Liver (tissue), 3 donors: ENCODE measurements at regions not wholly inside any gene's neighbourhood (a gene's known extent, or its start where the extent isn't known, plus 50 kb on each side); places are given as distances from the start of the nearest gene placed in this dataset.

Experiments
- CTCF ChIP-seq: fragments of 150-350 bp; IDR thresholded peaks from 2 replicates; pipeline ENCODE4 v1.5.1; 2017; ENCODE audit warnings: improper control_type of control experiment, low read depth, low read length; ENCODE audit not compliant: missing input control
- GABPA ChIP-seq, 2 donors: IDR thresholded peaks in 1 of 2; conservative IDR thresholded peaks in 1 of 2; 2 replicates each; pipeline ENCODE4 v1.6.1; 2016; ENCODE audit warnings: antibody characterized with exemption in 2 of 2, mild to moderate bottlenecking in 1 of 2, moderate library complexity in 1 of 2
- HNF4A ChIP-seq, 2 donors: conservative IDR thresholded peaks; 2 replicates each; pipeline ENCODE4 v1.6.1; 2016; ENCODE audit warnings: antibody characterized with exemption in 2 of 2, mild to moderate bottlenecking in 2 of 2
- MAX ChIP-seq: IDR thresholded peaks from 2 replicates; pipeline ENCODE4 v1.6.1; 2016; ENCODE audit warnings: antibody characterized with exemption
- NR2F2 ChIP-seq: IDR thresholded peaks from 2 replicates; pipeline ENCODE4 v1.6.1; 2016; ENCODE audit warnings: antibody characterized with exemption
- RAD21 ChIP-seq, 2 donors: IDR thresholded peaks; 2 replicates each; pipeline ENCODE4 v1.6.1; 2016; ENCODE audit warnings: antibody characterized with exemption in 2 of 2, mild to moderate bottlenecking in 2 of 2
- RXRA ChIP-seq, 2 donors: IDR thresholded peaks; 2 replicates each; pipeline ENCODE4 v1.6.1; 2017 to 2018; ENCODE audit warnings: antibody characterized with exemption in 2 of 2, mild to moderate bottlenecking in 1 of 2
- SP1 ChIP-seq: IDR thresholded peaks from 2 replicates; pipeline ENCODE4 v1.6.1; 2018; ENCODE audit warnings: antibody characterized with exemption, mild to moderate bottlenecking
- TAF1 ChIP-seq: conservative IDR thresholded peaks from 2 replicates; pipeline ENCODE4 v1.6.1; 2016; ENCODE audit warnings: antibody characterized with exemption, mild to moderate bottlenecking
- YY1 ChIP-seq: IDR thresholded peaks from 2 replicates; pipeline ENCODE4 v1.6.1; 2016; ENCODE audit warnings: antibody characterized with exemption, mild to moderate bottlenecking
- ZBTB33 ChIP-seq: IDR thresholded peaks from 2 replicates; pipeline ENCODE4 v1.6.1; 2016; ENCODE audit warnings: antibody characterized with exemption
- donor health status: healthy.
- donor health status: healthy.

GRCh38 chr9:118091711-118092500 is 387.7 kb downstream of the TLR4 start:
- no peak for TF ChIP-seq CTCF
- no peak for TF ChIP-seq MAX
- TF ChIP-seq TAF1, result no peak
- TF ChIP-seq ZBTB33, result no peak
- TF ChIP-seq RAD21 (IDR thresholded peaks at IDR 0.05), result no peak
- TF ChIP-seq HNF4A (conservative IDR thresholded peaks at IDR 0.05), result no peak
- no peak for TF ChIP-seq NR2F2
- TF ChIP-seq YY1, result no peak
- TF ChIP-seq GABPA (IDR thresholded peaks at IDR 0.05 in 1 of 2, conservative IDR thresholded peaks at IDR 0.05 in 1 of 2), result no peak
- TF ChIP-seq SP1, result no peak
- TF ChIP-seq RXRA (IDR thresholded peaks at IDR 0.05), result no peak
